Common myeloid progenitor, CD34-positive (primary cell): ENCODE measurements at regions not wholly inside any gene's neighbourhood (a gene's known extent, or its start where the extent isn't known, plus 50 kb on each side); places are given as distances from the start of the nearest gene placed in this dataset.

Source experiments
- CTCF ChIA-PET: fragments of 350-600 bp; sonication (Branson Sonifier 250); formaldehyde crosslinking; loops from one replicate; lab custom pipeline; 2021; ENCODE audit warnings: antibody characterized with exemption; lab: Charles Lee
- POLR2A ChIA-PET: fragments of 350-600 bp; sonication (Branson Sonifier 250); formaldehyde crosslinking; loops from one replicate; lab custom pipeline; 2021; ENCODE audit warnings: antibody characterized with exemption; lab: Charles Lee
- DNase-seq, 3 donors: peaks; one replicate each; pipeline versions ENCODE4 v3.0.0 to v3.0.0-alpha.2; 2013
- H3K27ac ChIP-seq, 2 experiments: 1 replicate in 1 of 2; 2 replicates in 1 of 2; pipeline ENCODE4 v1.7.0; 2013; ENCODE audit warnings: inconsistent platforms in 2 of 2, low read length in 2 of 2, mild to moderate bottlenecking in 2 of 2, low read depth in 1 of 2, moderate library complexity in 1 of 2; ENCODE audit not compliant: severe bottlenecking in 2 of 2, insufficient read depth in 1 of 2, poor library complexity in 1 of 2
- H3K27me3 ChIP-seq, 5 experiments: replicated peaks in 2 of 5; 1 replicate in 3 of 5; 2 replicates in 2 of 5; pipeline versions ENCODE4 v1.6.1 to v1.7.0; 2013; ENCODE audit warnings: low read length in 4 of 5, mild to moderate bottlenecking in 2 of 5, moderate library complexity in 2 of 5, inconsistent platforms in 1 of 5; ENCODE audit not compliant: insufficient read depth in 5 of 5, control insufficient read depth in 4 of 5
- H3K36me3 ChIP-seq, 4 experiments: 1 replicate in 2 of 4; 2 replicates in 2 of 4; pipeline versions ENCODE4 v1.6.1 to v1.7.0; 2013; ENCODE audit warnings: low read length in 3 of 4, control low read depth in 1 of 4, mild to moderate bottlenecking in 1 of 4; ENCODE audit not compliant: control insufficient read depth in 4 of 4, insufficient read depth in 4 of 4
- H3K4me1 ChIP-seq, 4 experiments: 1 replicate in 3 of 4; 2 replicates in 1 of 4; pipeline versions ENCODE4 v1.6.1 to v1.7.1; 2013; ENCODE audit warnings: low read length in 3 of 4, mild to moderate bottlenecking in 3 of 4, control low read depth in 1 of 4, inconsistent platforms in 1 of 4, moderate library complexity in 1 of 4; ENCODE audit not compliant: control insufficient read depth in 4 of 4, insufficient read depth in 4 of 4; ENCODE audit errors: control extremely low read depth in 1 of 4
- H3K4me3 ChIP-seq, 7 experiments: 1 replicate in 4 of 7; 2 replicates in 3 of 7; pipeline versions ENCODE4 v1.5.1 to v1.7.0; 2013; ENCODE audit warnings: mild to moderate bottlenecking in 7 of 7, low read length in 6 of 7, moderate library complexity in 6 of 7, inconsistent platforms in 2 of 7, low read depth in 2 of 7, control low read depth in 1 of 7; ENCODE audit not compliant: insufficient read depth in 4 of 7, control insufficient read depth in 1 of 7; ENCODE audit errors: extremely low read depth in 1 of 7
- H3K9me3 ChIP-seq, 5 experiments: 1 replicate in 4 of 5; 2 replicates in 1 of 5; pipeline versions ENCODE4 v1.6.1 to v1.7.1; 2013; ENCODE audit warnings: low read length in 4 of 5, mild to moderate bottlenecking in 2 of 5, inconsistent platforms in 1 of 5, low read depth in 1 of 5, moderate library complexity in 1 of 5; ENCODE audit not compliant: control insufficient read depth in 4 of 5, insufficient read depth in 2 of 5; ENCODE audit errors: control extremely low read depth in 1 of 5
- WGBS: methylation state at CpG from one replicate; pipeline ENCODE4 v1.1.5; 2013; ENCODE audit not compliant: insufficient coverage; 5-methylcytosine and 5-hydroxymethylcytosine counted together

- Histone ChIP-seq H3K27me3 (peaks cover 0 to 23% (median 2%) of the 10 kb centered on the region in 5 experiments), H3K27ac (no peak overlapping the region), H3K36me3 (no peaks in the 10 kb centered on the region), H3K4me1 (no peaks in the 10 kb centered on the region), H3K9me3 (peaks cover 0 to 8% (median 0%) of the 10 kb centered on the region in 5 experiments), H3K4me3 (no peak overlapping the region)
- ChIA-PET CTCF (no interaction called here), POLR2A (no interaction called here)
- 49% methylated on average over 11 of the region's 12 CpGs for WGBS
- no peak for DNase-seq
These were observed 218.9 kb upstream of the C1orf174 start for GRCh38 chr1:4118746-4119515.

DNA sequence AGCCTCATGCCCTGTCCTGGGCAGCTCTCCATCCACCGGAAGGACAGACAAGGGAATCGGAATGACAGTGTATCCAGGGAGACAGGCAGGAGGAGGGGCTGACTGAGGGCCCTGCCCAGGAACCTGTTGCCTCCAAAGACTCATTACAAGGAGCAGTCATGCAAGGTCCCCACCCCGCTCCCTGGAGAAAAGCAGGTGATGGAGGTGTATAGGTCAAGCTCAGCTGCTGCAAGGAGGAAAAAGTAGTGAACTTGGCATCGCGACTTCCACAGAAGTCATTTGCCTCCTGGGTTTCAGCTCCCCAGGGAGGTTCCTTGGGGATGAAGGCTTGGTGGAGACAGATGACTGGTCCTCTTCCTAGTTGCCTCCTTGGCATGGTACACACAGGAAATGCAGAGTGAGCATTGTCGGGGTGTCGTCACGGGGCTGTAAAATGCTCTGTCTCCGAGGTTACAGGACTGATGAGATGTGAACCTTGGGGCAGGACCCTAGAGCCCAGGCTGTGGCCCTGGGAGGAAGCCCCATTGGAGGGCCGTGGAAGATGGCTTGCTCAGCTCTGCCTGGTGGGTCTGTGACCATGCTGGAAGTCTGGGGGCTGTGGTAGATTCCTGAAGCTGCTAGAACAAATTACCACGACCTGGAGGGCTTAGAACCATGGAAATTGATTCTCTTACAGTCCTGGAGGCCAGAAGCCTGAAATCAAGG is 219.6 kb upstream of the C1orf174 start:
- Histone ChIP-seq H3K4me1 (no peaks in the 10 kb centered on the region), H3K4me3 (no peak overlapping the region), H3K36me3 (no peaks in the 10 kb centered on the region), H3K27me3 (peaks cover 0 to 23% (median 2%) of the 10 kb centered on the region in 5 experiments), H3K9me3 (peaks cover 0 to 5% (median 0%) of the 10 kb centered on the region in 5 experiments), H3K27ac (no peak overlapping the region)
- CTCF ChIA-PET, result no interaction called here
- WGBS, result 72% methylated on average over 10 of the region's 11 CpGs
- no peak for DNase-seq
- POLR2A ChIA-PET, result no interaction called here

DNA sequence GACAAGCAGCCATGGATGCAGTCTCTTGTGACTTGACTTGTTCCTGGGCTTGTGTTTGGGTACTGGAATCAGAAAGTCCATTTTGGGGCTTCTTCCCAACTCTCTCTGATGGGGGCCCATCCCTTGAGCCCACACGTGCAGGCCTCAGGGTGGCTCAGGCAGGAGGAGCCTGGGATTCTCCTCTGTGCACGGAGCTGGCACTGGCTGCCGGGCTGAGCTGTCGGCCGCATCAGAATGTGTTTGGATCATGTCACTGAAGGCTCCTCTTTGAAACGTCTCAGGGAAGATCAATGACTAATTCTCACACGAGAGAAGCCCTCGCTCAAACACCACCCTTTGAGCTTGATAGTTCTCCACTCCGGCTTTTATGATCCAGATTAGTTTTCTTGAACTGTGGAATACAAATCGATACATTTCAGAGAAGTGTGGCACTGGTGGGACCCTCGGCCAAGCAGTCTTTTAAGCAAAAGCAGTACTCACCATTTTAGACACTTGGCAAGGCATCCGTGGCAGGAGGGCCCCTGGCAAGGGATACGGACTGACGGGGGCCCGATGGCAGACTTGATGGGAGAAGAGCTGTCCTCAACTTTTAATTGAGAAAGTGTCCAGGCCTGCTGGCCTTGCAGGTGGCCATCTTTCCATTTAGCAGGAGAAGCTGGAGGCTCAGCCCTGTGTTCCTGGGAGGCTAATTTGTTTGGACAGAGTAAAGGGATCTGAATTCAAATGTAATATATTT is 220.7 kb upstream of the C1orf174 start:
- no peaks in the 10 kb centered on the region for H3K9me3 ChIP-seq
- no peak for DNase-seq
- POLR2A ChIA-PET, result no interaction called here
- 83% methylated on average over 14 of the region's 15 CpGs for WGBS
- H3K36me3 ChIP-seq, result no peaks in the 10 kb centered on the region
- H3K27me3 ChIP-seq, result peaks cover 0 to 23% (median 2%) of the 10 kb centered on the region in 5 experiments
- CTCF ChIA-PET, result no interaction called here
- no peak overlapping the region for H3K4me3 ChIP-seq
- H3K27ac ChIP-seq, result no peak overlapping the region
- no peaks in the 10 kb centered on the region for H3K4me1 ChIP-seq

DNA sequence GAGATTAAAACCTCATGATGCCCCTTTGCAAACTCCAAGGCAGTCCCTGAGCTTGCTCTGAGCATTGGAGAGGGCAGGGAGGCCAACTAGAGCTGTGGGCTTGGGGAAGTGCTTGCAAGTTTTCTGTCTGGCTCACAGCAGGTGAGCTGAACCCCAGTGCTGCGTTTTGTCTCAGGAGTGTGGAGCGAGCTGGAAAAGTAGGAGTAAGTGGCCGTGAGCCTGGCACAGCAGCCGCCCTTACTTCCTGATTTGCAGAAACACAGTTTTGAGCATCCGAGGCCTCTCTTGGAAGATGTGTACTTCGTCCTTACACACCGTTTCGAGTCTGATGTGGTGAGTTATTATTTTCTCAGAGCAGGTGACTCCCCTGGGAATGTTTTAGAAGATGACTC is 221.2 kb upstream of the C1orf174 start:
- H3K27ac ChIP-seq, result no peak overlapping the region
- CTCF ChIA-PET, result no interaction called here
- H3K27me3 ChIP-seq, result peaks cover 0 to 23% (median 2%) of the 10 kb centered on the region in 5 experiments
- DNase-seq, result no peak
- H3K36me3 ChIP-seq, result no peaks in the 10 kb centered on the region
- POLR2A ChIA-PET, result no interaction called here
- 73% methylated on average over 8 of the region's 8 CpGs for WGBS
- H3K4me3 ChIP-seq, result no peak overlapping the region
- H3K4me1 ChIP-seq, result no peaks in the 10 kb centered on the region
- no peaks in the 10 kb centered on the region for H3K9me3 ChIP-seq

DNA sequence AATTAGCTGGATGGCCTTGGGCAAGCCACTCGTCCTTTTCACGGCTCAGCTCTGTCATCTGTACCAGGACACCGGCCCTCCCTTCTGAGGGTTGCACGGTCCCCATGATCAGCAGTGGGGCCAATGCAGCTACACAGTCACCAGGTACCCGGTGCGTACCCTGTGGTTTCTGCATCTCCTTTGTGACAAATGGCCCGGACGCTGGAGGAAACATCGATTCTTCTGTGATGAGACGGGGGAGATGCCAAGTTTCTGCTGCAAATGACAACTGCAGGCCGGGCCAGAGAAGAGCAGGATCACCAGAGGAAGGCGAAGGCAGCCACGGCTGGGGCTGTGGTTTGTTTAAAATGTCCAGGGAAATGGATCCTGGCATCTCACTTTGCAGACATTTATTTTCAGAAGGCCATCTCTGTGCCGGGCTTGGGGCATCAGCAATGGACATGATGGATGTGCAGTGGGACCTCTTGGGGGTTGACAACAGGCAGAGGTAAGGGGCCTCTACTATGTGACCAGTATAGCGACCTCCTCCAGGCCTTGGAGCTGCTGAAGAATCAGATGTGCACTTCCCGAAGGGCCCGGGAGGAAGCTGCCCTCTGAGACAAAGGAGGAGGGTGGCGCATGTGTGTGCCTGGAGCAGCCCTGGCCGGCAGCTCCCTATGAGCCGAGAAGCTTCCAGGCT is 221.9 kb upstream of the C1orf174 start:
- ChIA-PET POLR2A (no interaction called here), CTCF (no interaction called here)
- Histone ChIP-seq H3K27ac (no peak overlapping the region), H3K27me3 (peaks cover 0 to 27% (median 2%) of the 10 kb centered on the region in 5 experiments), H3K36me3 (no peaks in the 10 kb centered on the region), H3K4me3 (no peak overlapping the region), H3K9me3 (no peaks in the 10 kb centered on the region), H3K4me1 (no peaks in the 10 kb centered on the region)
- 89% methylated on average over 17 of the region's 20 CpGs for WGBS
- no peak for DNase-seq

DNA sequence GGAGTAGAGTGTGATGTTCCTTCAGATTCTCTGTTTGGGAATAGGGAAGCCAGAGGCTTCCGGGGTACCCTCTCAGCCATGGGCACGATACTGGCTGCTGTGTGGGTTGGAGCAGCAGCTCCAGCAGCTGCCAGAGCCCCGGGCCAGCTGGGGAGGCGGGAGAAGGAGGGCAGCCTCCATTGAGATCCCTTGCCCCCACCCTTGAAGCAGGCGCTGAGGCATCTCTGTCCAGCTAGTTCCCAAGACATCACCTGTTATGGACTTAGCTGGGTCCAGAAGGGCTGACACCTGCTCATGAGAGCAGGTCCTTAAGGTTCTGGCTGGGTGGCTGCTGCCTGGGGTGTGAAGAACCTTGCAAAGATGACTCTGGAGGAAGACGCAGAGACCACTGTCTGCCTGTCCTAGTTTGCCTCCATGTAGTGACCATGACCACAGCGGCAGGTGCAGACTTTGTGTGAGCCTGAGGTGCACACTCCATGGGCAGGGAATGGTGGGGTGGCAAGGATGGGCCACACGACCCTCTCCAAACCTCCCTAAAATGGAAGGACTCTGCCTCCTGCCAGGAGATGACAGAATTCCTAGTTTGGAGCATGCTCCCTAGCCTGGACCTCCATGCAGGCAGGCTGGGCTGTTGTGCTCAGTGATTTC is 222.6 kb upstream of the C1orf174 start:
- H3K27ac ChIP-seq, result no peak overlapping the region
- WGBS, result 100% methylated on average over 3 of the region's 8 CpGs
- no peak for DNase-seq
- no peaks in the 10 kb centered on the region for H3K4me1 ChIP-seq
- no peaks in the 10 kb centered on the region for H3K9me3 ChIP-seq
- POLR2A ChIA-PET, result no interaction called here
- CTCF ChIA-PET, result no interaction called here
- H3K27me3 ChIP-seq, result peaks cover 0 to 27% (median 2%) of the 10 kb centered on the region in 5 experiments
- no peaks in the 10 kb centered on the region for H3K36me3 ChIP-seq
- no peak overlapping the region for H3K4me3 ChIP-seq
